Astrocyte (in vitro differentiated cells and primary cell): ENCODE measurements at regions not wholly inside any gene's neighbourhood (a gene's known extent, or its start where the extent isn't known, plus 50 kb on each side); places are given as distances from the start of the nearest gene placed in this dataset.

Experiments
- DNase-seq: peaks from one replicate; pipeline ENCODE4 v3.0.0-alpha.2; 2010; ENCODE audit warnings: low read depth
- FAIRE-seq: peaks from 2 replicates; lab custom pipeline; 2011; peaks lifted over from hg19 to GRCh38; lab: Jason Lieb, UNC
- H2AFZ ChIP-seq: 2 replicates; pipeline ENCODE4 v1.6.0; 2012; ENCODE audit warnings: low read depth, low read length, inconsistent platforms
- H3K27ac ChIP-seq: 2 replicates; pipeline ENCODE4 v1.5.1; 2011; ENCODE audit warnings: low read depth, low read length, inconsistent platforms
- H3K27me3 ChIP-seq: 2 replicates; pipeline ENCODE4 v1.6.0; 2011; ENCODE audit warnings: low read length, inconsistent platforms; ENCODE audit not compliant: insufficient read depth
- H3K36me3 ChIP-seq: 2 replicates; pipeline ENCODE4 v1.5.1; 2011; ENCODE audit warnings: low read length, inconsistent platforms; ENCODE audit not compliant: insufficient read depth
- H3K4me1 ChIP-seq: 2 replicates; pipeline ENCODE4 v1.5.1; 2011; ENCODE audit warnings: low read length, inconsistent platforms; ENCODE audit not compliant: insufficient read depth
- H3K4me2 ChIP-seq: 2 replicates; pipeline ENCODE4 v1.6.0; 2012; ENCODE audit warnings: low read length, inconsistent platforms
- H3K4me3 ChIP-seq: 2 replicates; pipeline ENCODE4 v1.5.1; 2011; ENCODE audit warnings: low read depth, mild to moderate bottlenecking, low read length, inconsistent platforms; ENCODE audit not compliant: insufficient read depth
- H3K79me2 ChIP-seq: 2 replicates; pipeline ENCODE4 v1.6.0; 2012; ENCODE audit warnings: mild to moderate bottlenecking, low read length, inconsistent platforms; ENCODE audit not compliant: insufficient read depth
- H3K9ac ChIP-seq: 2 replicates; pipeline ENCODE4 v1.6.0; 2012; ENCODE audit warnings: mild to moderate bottlenecking, low read length, inconsistent platforms
- H3K9me3 ChIP-seq: 2 replicates; pipeline ENCODE4 v1.5.1; 2012; ENCODE audit warnings: low read depth, mild to moderate bottlenecking, low read length, inconsistent platforms; ENCODE audit not compliant: insufficient read depth
- H4K20me1 ChIP-seq: 2 replicates; pipeline ENCODE4 v1.6.0; 2012; ENCODE audit warnings: low read length, inconsistent platforms; ENCODE audit not compliant: insufficient read depth
- H3K27ac Mint-ChIP-seq: one replicate; pipeline ENCODE4 v1.8.0; 2021; ENCODE audit warnings: mild to moderate bottlenecking, mixed read lengths; ENCODE audit not compliant: unreplicated experiment
- H3K27me3 Mint-ChIP-seq: one replicate; pipeline ENCODE4 v1.8.0; 2021; ENCODE audit warnings: low read depth, mixed read lengths; ENCODE audit not compliant: unreplicated experiment
- H3K36me3 Mint-ChIP-seq: one replicate; pipeline ENCODE4 v1.8.0; 2021; ENCODE audit warnings: low read depth, mixed read lengths; ENCODE audit not compliant: unreplicated experiment
- H3K4me1 Mint-ChIP-seq: one replicate; pipeline ENCODE4 v1.8.0; 2021; ENCODE audit warnings: low read depth, mixed read lengths; ENCODE audit not compliant: unreplicated experiment
- H3K4me3 Mint-ChIP-seq: one replicate; pipeline ENCODE4 v1.8.0; 2021; ENCODE audit warnings: mild to moderate bottlenecking, moderate library complexity, mixed read lengths; ENCODE audit not compliant: unreplicated experiment
- H3K9me3 Mint-ChIP-seq: one replicate; pipeline ENCODE4 v1.8.0; 2021; ENCODE audit warnings: mild to moderate bottlenecking, mixed read lengths; ENCODE audit not compliant: unreplicated experiment
- CTCF ChIP-seq: IDR thresholded peaks from 2 replicates; pipeline ENCODE4 v1.5.1; 2011; ENCODE audit warnings: low read depth, mild to moderate bottlenecking, inconsistent platforms, low read length, moderate library complexity; ENCODE audit not compliant: insufficient read depth
- EZH2 ChIP-seq: IDR thresholded peaks from 2 replicates; pipeline ENCODE4 v1.6.1; 2012; ENCODE audit warnings: mild to moderate bottlenecking, low read length, inconsistent platforms; ENCODE audit not compliant: insufficient read depth

GRCh38 chr17:72575542-72576233 is 454.9 kb downstream of the SOX9 start:
- H3K4me2 ChIP-seq, result peak overlapping the region; percentile 56

GRCh38 chr17:72576289-72576759 is 455.5 kb downstream of the SOX9 start:
- Histone ChIP-seq H3K27me3 (no peaks in the 10 kb centered on the region), H2AFZ (no peak overlapping the region), H3K9ac (no peak overlapping the region), H3K9me3 (no peaks in the 10 kb centered on the region), H3K79me2 (peaks cover 99% of the 10 kb centered on the region), H3K4me1 (peaks cover 17% of the 10 kb centered on the region), H3K36me3 (no peaks in the 10 kb centered on the region), H3K4me2 (peak overlapping the region; percentile 56), H3K27ac (no peak overlapping the region), H3K4me3 (no peak overlapping the region), H4K20me1 (peaks cover 100% of the 10 kb centered on the region)
- H3K27ac Mint-ChIP-seq, result no peak overlapping the region
- no peak overlapping the region for H3K4me3 Mint-ChIP-seq
- FAIRE-seq (no peak), DNase-seq (no peak)
- no peaks in the 10 kb centered on the region for H3K9me3 Mint-ChIP-seq
- TF ChIP-seq EZH2 (no peak), CTCF (no peak)
- no peaks in the 10 kb centered on the region for H3K27me3 Mint-ChIP-seq
- peaks cover 45% of the 10 kb centered on the region for H3K4me1 Mint-ChIP-seq
- H3K36me3 Mint-ChIP-seq, result peaks cover 16% of the 10 kb centered on the region

More at GRCh38 chr17:72575542-72576233, 454.9 kb downstream of the SOX9 start:
- Histone ChIP-seq H3K36me3 (no peaks in the 10 kb centered on the region), H4K20me1 (peaks cover 100% of the 10 kb centered on the region), H3K79me2 (peaks cover 96% of the 10 kb centered on the region), H2AFZ (no peak overlapping the region), H3K4me3 (no peak overlapping the region), H3K9ac (no peak overlapping the region), H3K27ac (no peak overlapping the region), H3K9me3 (no peaks in the 10 kb centered on the region), H3K4me1 (peaks cover 17% of the 10 kb centered on the region), H3K27me3 (no peaks in the 10 kb centered on the region)
- Mint-ChIP-seq H3K4me1 (peaks cover 45% of the 10 kb centered on the region), H3K27ac (no peak overlapping the region), H3K4me3 (no peak overlapping the region), H3K9me3 (no peaks in the 10 kb centered on the region), H3K27me3 (no peaks in the 10 kb centered on the region), H3K36me3 (peaks cover 13% of the 10 kb centered on the region)
- DNase-seq, result no peak
- FAIRE-seq, result no peak
- TF ChIP-seq CTCF (no peak), EZH2 (no peak)

GRCh38 chr17:72578817-72579470 is 458.1 kb downstream of the SOX9 start:
- Histone ChIP-seq H3K27me3 (no peaks in the 10 kb centered on the region), H2AFZ (no peak overlapping the region), H3K9ac (no peak overlapping the region), H3K79me2 (peaks cover 98% of the 10 kb centered on the region), H3K4me1 (peaks cover 17% of the 10 kb centered on the region), H3K36me3 (no peaks in the 10 kb centered on the region), H3K27ac (no peak overlapping the region), H3K9me3 (no peaks in the 10 kb centered on the region), H3K4me3 (no peak overlapping the region), H3K4me2 (no peak overlapping the region), H4K20me1 (peaks cover 96% of the 10 kb centered on the region)
- TF ChIP-seq CTCF, result no peak
- no peak for TF ChIP-seq EZH2
- no peak for FAIRE-seq
- no peaks in the 10 kb centered on the region for H3K9me3 Mint-ChIP-seq
- no peak for DNase-seq
- peaks cover 32% of the 10 kb centered on the region for H3K4me1 Mint-ChIP-seq
- no peak overlapping the region for H3K4me3 Mint-ChIP-seq
- no peaks in the 10 kb centered on the region for H3K27me3 Mint-ChIP-seq
- H3K27ac Mint-ChIP-seq, result no peak overlapping the region
- peaks cover 18% of the 10 kb centered on the region for H3K36me3 Mint-ChIP-seq
